SH-SY5Y (cell line): ENCODE measurements at regions not wholly inside any gene's neighbourhood (a gene's known extent, or its start where the extent isn't known, plus 50 kb on each side); places are given as distances from the start of the nearest gene placed in this dataset.

ENCODE experiments used
- GATA2 ChIP-seq: IDR thresholded peaks from 2 replicates; pipeline ENCODE4 v1.6.1; 2011; ENCODE audit warnings: mild to moderate bottlenecking, low read depth, low read length
- GATA3 ChIP-seq: IDR thresholded peaks from 2 replicates; pipeline ENCODE4 v1.6.1; 2011; ENCODE audit warnings: low read depth, mild to moderate bottlenecking, low read length, moderate library complexity

GRCh38 chr1:43108080-43108479 is 64.0 kb downstream of the EBNA1BP2 start:
- TF ChIP-seq GATA3 (no peak), GATA2 (no peak)

- no peak for TF ChIP-seq GATA2
- no peak for TF ChIP-seq GATA3
These were observed 64.4 kb downstream of the EBNA1BP2 start for GRCh38 chr1:43107664-43108063.

GRCh38 chr1:43104027-43104763 is 67.9 kb downstream of the EBNA1BP2 start:
- TF ChIP-seq GATA3: no peak

- TF ChIP-seq GATA3 (no peak), GATA2 (no peak)
These were observed 71.0 kb downstream of the EBNA1BP2 start for GRCh38 chr1:43101061-43101460.

GRCh38 chr1:43098200-43098599 is 73.9 kb downstream of the EBNA1BP2 start:
- TF ChIP-seq GATA2: no peak
- TF ChIP-seq GATA3: no peak

- TF ChIP-seq GATA3: no peak
These were observed 88.7 kb downstream of the EBNA1BP2 start for GRCh38 chr1:43083375-43083891.

GRCh38 chr1:43082740-43083139 is 89.3 kb downstream of the EBNA1BP2 start:
- TF ChIP-seq GATA2 (no peak), GATA3 (no peak)

- TF ChIP-seq GATA2 (no peak), GATA3 (no peak)
These were observed 94.8 kb downstream of the EBNA1BP2 start for GRCh38 chr1:43077273-43077672.

- TF ChIP-seq GATA2: no peak
- no peak for TF ChIP-seq GATA3
These were observed 97.4 kb downstream of the EBNA1BP2 start for GRCh38 chr1:43074709-43075108.

GRCh38 chr1:43074244-43074643 is 97.8 kb downstream of the EBNA1BP2 start:
- no peak for TF ChIP-seq GATA3
- no peak for TF ChIP-seq GATA2

- TF ChIP-seq GATA2 (no peak), GATA3 (no peak)
These were observed 98.4 kb downstream of the EBNA1BP2 start for GRCh38 chr1:43073490-43074230.

- TF ChIP-seq GATA3: no peak
- TF ChIP-seq GATA2: no peak
These were observed 99.8 kb downstream of the EBNA1BP2 start for GRCh38 chr1:43072314-43072713.

GRCh38 chr1:43071241-43071640 is 100.8 kb downstream of the EBNA1BP2 start:
- TF ChIP-seq GATA3 (no peak), GATA2 (no peak)

- TF ChIP-seq GATA3 (no peak), GATA2 (no peak)
These were observed 102.5 kb downstream of the EBNA1BP2 start for GRCh38 chr1:43069461-43070050.

- TF ChIP-seq GATA2 (no peak), GATA3 (no peak)
These were observed 103.2 kb downstream of the EBNA1BP2 start for GRCh38 chr1:43068911-43069310.
